ENCODE measurements at regions not wholly inside any gene's neighbourhood (a gene's known extent, or its start where the extent isn't known, plus 50 kb on each side); places are given as distances from the start of the nearest gene placed in this dataset.

DNA sequence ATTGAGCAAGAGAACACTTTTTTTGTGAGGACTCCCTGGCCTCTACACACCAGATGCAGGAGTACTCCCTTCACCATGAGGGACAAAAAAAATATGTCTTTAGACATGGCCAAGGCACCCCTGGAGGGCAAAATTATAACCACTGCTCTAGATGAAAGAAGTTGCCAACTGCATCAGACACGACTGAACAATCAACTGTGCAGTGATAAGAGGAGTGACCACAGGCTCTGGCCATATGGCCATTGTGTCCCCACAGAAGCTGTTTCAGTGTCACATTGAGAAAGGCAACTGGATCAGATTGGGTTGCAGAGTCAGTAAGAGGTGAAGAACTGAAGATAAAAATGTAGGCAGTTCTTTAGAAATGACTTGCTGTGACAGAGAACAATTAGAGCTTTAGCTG, 85.7 kb downstream of the C6orf118 start:
- TF ChIP-seq CTCF (IDR thresholded peaks at IDR 0.05) = no peak
- no peak for TF ChIP-seq POLR2A (IDR thresholded peaks at IDR 0.05)
